H1 (cell line): ENCODE measurements at regions not wholly inside any gene's neighbourhood (a gene's known extent, or its start where the extent isn't known, plus 50 kb on each side); places are given as distances from the start of the nearest gene placed in this dataset.

Experiments used
- CEBPB ChIP-seq: IDR thresholded peaks from 2 replicates; pipeline ENCODE4 v1.6.1; 2012; ENCODE audit warnings: low read depth, low read length
- KDM5A ChIP-seq: fragments of 200-600 bp; IDR thresholded peaks from 2 replicates; pipeline ENCODE4 v1.7.1; 2012; ENCODE audit warnings: mild to moderate bottlenecking, low read length, inconsistent platforms, mixed read lengths
- TAF7 ChIP-seq: optimal IDR thresholded peaks from 2 replicates; pipeline ENCODE3; 2011; ENCODE audit warnings: low read depth, mild to moderate bottlenecking, inconsistent platforms, low read length, moderate library complexity, borderline replicate concordance
- TCF12 ChIP-seq: IDR thresholded peaks from 2 replicates; pipeline ENCODE4 v1.6.1; 2011; ENCODE audit warnings: low read depth, mild to moderate bottlenecking, low read length

DNA sequence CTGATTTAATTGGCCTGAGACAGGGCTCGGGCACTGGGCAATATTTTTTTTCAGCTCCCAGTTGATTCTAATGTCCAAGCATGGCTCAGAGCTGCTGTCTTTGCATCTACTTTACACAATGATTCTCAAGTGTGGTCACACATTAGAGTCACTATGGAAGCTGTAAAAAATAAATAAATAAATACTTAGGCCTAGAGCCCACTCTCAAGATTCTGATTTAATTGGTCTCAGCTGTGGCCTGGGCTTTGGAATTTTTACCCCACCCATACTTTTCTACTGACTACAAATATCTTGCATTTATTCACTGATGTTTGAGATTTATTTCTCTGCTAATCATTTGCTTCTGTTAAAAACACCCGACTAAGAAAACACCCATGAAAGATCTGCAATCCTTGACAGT is 145.7 kb upstream of the SRD5A2 start (continued):
- no peak for TF ChIP-seq TAF7
- no peak for TF ChIP-seq TCF12
- TF ChIP-seq CEBPB: no peak
- TF ChIP-seq KDM5A: no peak
